ENCODE measurements at regions not wholly inside any gene's neighbourhood (a gene's known extent, or its start where the extent isn't known, plus 50 kb on each side); places are given as distances from the start of the nearest gene placed in this dataset.

DNA sequence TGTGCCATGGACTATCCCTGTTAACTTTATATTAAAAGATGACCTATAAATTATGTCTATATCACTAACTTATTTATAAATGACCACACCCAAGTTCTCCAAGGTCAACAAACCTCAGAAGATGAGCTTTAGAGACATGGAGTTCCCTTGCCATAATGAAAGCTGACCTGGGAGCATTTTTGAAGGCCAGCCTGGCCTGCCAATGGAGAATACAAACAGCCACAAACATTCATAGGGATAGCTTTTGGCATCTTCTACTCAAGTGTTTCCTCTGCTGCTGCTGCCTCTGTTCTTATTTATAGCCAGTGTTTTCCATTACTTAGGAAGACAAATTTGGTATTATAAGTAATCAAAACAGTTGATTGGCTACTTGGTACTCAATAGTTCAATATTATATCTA is 117.3 kb upstream of the ADAMTS19 start:
- no peak for DNase-seq

DNA sequence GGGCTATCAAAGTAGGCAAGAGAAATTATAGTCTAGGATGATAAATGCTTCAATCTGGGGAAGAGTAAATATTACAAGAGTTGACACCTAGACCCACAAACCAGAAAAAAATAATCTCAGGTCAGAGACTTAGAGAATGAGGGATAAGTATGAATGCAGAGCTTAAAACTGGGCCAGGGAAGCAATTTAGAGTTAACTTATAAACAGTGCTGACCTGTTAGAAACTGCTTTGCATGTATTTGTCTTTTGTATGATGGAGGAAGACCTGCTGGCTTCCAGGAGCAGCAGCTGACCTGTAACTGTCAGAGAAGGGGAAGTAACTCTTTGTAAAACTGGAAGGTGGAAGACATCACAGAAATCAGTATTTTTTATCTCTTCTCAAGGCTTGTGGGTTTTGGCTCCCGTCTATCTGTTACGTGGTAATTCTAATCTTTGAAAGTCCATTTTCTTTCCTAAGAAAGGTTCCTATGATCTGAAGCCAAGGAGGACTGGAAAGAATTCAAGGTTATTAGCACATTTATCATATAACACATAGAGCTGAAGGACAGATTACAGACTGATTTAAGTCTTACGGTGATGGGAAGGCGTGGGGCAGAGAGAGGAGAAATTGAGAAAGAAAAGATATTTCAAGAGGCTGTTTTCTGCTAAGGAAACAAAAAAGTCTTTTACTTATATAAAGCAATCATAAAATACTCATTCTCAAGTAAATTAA is 114.7 kb upstream of the ADAMTS19 start:
- DNase-seq: no peak

DNA sequence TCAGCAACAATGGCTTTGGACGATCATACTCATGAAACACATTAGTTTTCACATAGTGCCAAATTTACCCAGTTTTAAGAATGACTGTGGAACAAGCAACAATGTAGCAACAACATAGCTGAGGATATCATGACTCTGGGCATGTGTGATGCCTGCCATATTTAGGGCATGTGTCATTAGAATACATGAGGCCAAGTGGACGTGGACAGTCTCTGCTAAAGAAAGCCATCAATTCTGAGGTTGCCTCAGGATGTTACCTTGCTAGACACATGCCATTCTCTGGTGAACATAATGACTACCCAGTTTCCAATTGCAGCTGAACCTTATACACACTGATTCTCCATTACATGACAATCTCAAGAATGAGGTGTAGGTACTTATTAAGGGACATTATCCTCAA is 103.3 kb upstream of the ADAMTS19 start:
- DNase-seq: no peak

GRCh38 chr5:129358069-129358468 is 102.0 kb upstream of the ADAMTS19 start:
- no peak for DNase-seq

- DNase-seq: no peak
Observed at GRCh38 chr5:129359450-129359849, 100.6 kb upstream of the ADAMTS19 start.

GRCh38 chr5:129361441-129362025 is 98.6 kb upstream of the ADAMTS19 start:
- peak; percentile 12 for DNase-seq

GRCh38 chr5:129362456-129362855 is 97.6 kb upstream of the ADAMTS19 start:
- DNase-seq: no peak

DNA sequence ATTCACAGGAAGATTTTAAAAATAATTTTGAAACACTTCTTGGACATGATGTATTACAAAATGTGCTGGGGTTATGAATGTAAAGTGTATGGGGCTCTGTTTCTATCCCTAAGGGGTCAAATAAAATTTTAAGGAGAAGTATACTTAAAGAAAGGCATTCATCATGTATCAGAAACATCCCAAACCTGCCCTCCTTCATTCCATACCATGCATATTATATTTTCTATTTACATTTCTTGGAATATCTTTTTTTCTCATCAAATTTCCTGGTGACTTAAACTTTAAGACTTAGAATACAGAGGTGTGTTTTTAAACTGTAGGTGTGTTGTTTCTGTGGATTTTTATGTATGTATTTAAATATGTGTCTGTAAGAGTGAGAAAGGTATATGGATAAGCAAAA is 96.1 kb upstream of the ADAMTS19 start:
- DNase-seq: no peak

- no peak for DNase-seq
Observed at GRCh38 chr5:129367883-129368282, 92.2 kb upstream of the ADAMTS19 start.

DNA sequence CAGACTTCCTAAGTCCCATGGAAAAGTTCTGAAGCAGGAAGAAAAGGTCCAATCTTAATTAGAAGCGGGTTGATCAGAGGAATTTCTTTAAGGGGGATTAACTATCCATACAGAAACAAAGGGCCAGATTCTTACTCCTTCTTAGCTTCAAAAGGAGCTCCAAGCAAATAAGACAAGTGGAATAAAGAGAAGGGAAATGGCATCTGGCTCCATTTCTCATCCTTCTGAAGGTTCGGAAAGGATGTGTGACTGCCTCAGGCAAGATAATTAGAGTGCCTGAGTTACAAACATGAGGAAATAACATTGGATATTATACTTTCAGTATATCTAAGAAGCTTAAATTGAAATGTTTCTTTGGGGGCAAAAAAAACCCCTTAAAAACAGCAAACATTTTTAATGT is 88.1 kb upstream of the ADAMTS19 start:
- DNase-seq: no peak

DNA sequence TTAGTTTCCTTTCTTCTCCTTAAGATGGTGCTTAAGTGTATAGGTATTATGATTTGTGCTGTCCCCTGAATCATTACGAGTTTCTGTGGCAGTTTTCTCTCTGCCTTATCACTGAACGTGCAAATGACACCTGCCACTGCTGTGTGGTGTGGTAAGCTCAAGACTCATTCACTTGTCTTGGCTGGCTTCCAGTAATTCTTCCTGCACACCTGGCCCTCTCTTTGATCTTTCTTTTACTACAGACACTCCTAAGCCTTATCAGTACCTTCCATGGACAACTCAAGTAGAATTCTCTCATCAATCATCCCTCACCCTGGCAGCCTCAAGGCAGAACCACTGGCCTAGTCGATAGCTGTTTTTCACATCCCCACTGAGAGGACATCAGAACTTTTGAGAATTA is 82.6 kb upstream of the ADAMTS19 start:
- peak; percentile 86 for DNase-seq

DNA sequence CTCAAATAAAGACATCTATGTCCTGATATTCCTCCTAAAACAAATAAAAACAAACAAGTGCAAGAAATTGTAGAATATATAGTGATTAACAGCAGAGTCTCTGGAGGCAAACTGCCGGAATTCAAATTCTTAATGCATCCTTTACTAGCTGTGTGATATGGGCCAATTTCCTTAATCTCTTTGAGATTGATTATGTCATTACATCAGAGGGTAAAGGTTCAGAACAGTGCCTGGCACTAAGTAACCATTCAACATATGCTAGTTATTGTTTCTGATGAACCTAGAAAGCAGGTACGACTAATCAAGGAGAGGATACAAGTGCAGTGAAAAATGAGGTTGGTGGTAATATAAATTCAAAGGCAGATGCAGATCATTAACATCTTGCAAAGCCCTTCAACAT is 81.1 kb upstream of the ADAMTS19 start:
- no peak for DNase-seq

DNA sequence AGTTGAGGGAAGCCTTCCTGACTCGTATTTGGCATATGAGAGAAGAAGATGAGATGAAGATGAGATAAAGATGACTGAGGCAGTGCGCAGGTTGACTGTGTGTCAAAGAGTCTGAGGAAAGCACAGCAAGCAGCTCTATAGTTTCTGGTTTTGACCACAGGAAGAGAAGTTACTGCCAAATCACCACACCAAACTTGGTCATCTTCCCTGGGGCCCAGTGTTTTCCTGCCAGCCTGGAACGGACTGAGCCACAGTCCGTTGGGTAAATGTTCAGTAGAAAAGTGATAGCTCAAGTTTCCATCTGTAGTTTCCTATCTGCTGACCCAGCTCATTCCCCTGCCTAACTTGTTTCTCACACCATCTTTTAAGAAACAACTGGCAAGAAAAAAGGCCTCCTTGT is 80.7 kb upstream of the ADAMTS19 start:
- no peak for DNase-seq

DNA sequence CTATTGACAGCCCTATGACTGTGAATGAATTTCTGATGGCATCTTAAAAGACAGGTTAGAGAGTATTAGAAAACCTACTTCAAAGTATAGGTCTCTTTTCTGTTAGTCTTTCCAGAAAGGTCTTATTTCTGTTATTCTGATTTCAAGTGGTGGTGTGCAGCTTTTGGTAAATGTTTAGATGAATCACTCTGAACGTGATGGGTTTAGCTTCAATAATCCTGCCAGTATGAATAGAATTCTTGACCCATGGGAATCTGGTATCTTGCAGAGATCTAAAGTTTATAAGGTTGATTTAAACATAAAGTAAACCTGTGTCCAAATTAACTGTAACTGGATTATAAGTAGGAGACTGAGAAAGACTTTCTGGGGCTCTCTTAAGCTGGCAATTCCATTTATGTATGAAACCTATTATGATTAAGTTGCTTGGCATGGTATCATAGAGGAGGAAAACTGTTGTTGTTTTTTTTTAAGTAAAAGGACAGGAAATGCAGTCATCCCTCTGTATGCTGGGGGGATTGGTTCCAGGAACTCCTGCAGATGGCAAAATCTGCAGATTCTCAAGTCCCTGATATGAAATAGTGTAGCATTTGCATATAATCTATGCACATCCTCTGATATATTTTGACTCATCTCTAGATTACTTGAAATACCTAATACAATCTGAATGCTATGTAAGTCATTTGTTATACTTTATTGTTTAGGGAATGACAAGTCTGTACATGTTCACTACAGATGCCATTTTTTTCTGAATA is 77.0 kb upstream of the ADAMTS19 start:
- no peak for DNase-seq

GRCh38 chr5:129384193-129384592 is 75.9 kb upstream of the ADAMTS19 start:
- no peak for DNase-seq

DNA sequence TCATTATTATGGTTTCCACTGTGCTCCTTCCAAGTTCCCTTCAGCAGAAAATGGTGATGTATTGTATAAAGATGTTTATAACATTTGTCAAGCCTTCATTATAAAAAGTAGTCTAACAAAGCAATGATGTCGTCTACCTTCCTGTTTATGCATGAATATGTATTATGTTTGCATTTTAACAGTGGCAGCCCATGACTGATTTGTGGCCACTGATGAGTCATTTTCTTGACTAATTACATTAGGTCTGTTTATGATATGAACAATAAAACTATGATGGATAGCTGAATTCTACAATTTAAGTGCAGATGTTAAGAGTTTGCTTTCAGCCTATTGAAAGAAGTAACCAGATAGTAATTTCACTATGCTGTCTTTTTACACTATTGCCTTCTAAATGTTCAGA is 75.4 kb upstream of the ADAMTS19 start:
- DNase-seq: no peak

GRCh38 chr5:129387944-129388343 is 72.2 kb upstream of the ADAMTS19 start:
- DNase-seq: no peak

DNA sequence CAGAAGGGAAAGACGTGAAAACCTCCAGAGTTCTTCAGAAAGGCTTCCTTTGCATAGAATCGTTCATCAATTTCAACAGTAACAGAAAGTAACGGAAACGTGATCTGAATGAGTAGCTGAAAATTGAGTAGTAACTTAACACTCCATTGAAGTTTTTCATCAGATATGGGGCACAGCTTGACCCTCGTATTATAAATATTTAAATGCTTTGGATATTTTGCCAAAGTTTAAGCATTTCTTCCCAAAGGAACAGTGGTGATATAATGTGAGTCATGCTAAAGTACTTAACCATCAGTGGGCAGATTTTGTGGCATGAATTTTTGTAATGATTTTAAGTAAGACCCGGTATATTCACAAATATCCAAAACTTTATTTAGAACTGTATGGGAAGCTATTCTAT is 67.4 kb upstream of the ADAMTS19 start:
- no peak for DNase-seq

GRCh38 chr5:129395247-129395646 is 64.9 kb upstream of the ADAMTS19 start:
- DNase-seq: no peak

DNA sequence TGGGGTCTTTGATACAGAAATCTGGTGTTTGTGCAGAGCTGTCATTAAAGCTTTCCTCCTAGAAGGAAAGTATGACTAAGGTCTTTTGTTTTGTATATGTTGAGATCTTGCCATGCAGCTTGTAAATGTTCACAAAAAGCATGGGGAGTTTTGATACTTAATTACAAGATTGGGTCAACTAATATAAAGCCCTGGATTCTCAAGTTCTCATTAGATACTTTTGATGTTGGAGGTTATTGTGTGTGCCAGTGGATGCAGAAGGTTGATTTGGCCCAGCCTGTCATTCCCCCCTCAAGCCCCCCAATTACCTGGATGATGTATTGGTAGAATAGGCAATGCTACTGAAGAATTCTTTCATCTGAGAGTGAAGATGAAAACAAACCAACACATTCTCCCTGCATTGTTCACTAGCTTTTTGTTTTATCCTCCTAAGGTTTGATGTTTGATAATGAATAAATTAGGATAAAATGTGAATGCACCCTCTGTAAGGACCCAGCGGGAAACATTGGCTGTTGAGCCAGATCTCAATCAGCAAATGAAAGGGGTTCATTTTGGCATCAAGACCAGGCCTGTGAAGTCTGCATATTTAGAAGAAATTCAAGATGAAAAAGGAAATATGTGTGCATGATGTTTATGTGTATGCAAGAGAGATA is 61.9 kb upstream of the ADAMTS19 start:
- DNase-seq: no peak

DNA sequence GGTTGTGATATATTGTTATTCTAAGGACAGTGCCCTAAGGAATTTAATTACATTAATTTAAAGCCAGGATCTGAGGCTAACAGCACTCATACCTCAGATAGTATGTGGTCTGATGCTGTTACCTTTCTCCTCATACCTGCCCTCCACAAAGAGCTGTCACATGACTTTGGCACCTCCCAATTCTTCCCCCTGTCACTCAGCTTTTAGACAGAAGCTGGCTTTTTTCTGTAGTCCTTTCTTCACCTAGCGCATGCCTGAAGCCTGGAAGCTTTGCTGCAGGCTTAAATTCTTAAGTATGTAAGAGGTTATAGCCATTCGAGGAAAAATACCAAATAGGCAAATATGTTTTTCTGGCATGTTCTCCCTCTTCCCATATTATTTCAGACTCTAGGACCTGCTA is 61.0 kb upstream of the ADAMTS19 start:
- DNase-seq: no peak

DNA sequence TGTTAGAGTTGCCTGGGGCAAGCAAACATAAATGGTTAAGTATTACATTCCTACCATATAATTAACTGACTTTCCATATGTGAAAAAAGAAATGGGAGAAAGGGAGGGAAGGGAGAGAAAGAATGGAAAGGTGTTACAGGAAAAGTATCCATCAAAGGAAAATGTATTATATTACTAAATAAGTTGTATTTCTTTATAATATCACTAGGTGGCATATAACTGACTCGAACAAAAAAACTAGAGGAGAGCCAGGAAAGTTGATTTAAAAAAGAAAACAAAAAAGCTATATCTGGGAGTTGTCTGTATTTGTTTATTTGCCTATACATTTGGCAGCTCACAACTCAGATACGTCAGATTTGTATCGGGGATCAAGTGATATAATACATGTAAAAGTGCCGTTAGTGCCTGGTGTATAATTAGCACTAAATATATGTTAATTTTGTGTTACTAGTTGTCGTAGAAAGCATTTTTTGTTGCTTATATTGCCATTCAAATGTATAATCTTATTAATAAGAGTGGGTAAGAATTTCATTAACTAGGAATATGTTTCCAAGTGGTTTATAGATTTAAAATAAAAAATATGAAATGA is 59.6 kb upstream of the ADAMTS19 start:
- DNase-seq: no peak

- no peak for DNase-seq
Observed at GRCh38 chr5:129405222-129405621, 54.9 kb upstream of the ADAMTS19 start.
